GM23338 (cell line): ENCODE measurements at regions not wholly inside any gene's neighbourhood (a gene's known extent, or its start where the extent isn't known, plus 50 kb on each side); places are given as distances from the start of the nearest gene placed in this dataset.
"Not testable (repeated sequence)": the region's sequence is repeated elsewhere in the genome, so short reads cannot be mapped to it uniquely, and the experiment has no call there.

Source experiments
- EZH2 ChIP-seq: fragments of 200-600 bp; sonication (generic); IDR thresholded peaks from one replicate; pipeline ENCODE4 v1.8.0; 2017; ENCODE audit warnings: antibody characterized with exemption, mild to moderate bottlenecking, low read depth; ENCODE audit not compliant: unreplicated experiment
- TF ChIP-seq, protein P1 (sequence below), 2 experiments: fragments of 200-600 bp in 1 of 2; sonication (generic) in 1 of 2; conservative IDR thresholded peaks; 2 replicates each; pipeline versions ENCODE4 v1.5.1 to v1.6.1; 2016 to 2017; ENCODE audit warnings: antibody characterized with exemption in 2 of 2, low read depth in 2 of 2, mild to moderate bottlenecking in 2 of 2, moderate library complexity in 1 of 2
- TF ChIP-seq, protein P2 (sequence below): IDR thresholded peaks from one replicate; pipeline ENCODE4 v1.6.1; 2018; ENCODE audit warnings: antibody characterized with exemption; ENCODE audit not compliant: unreplicated experiment
- TF ChIP-seq, protein P3 (sequence below): IDR thresholded peaks from 2 replicates; pipeline ENCODE4 v1.6.1; 2016; ENCODE audit warnings: antibody characterized with exemption

DNA sequence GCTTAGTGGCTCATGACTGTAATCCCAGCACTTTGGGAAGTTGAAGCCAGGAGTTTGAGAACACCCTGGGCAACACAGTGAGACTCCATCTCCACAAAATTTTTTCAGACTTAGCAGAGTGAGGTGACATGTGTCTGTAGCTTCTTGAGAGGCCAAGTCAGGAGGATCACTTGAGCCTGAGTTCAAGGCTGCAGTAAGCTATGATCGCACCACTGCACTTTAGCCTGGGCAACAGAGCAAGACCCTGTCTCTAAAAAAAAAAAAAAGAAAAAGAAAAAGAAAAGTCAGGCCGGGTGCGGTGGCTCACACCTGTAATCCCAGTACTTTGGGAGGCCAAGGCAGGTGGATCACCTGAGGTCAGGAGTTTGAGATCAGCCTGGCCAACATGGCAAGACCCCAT, 54.0 kb upstream of the URI1 start:
- TF ChIP-seq, protein P1, sequence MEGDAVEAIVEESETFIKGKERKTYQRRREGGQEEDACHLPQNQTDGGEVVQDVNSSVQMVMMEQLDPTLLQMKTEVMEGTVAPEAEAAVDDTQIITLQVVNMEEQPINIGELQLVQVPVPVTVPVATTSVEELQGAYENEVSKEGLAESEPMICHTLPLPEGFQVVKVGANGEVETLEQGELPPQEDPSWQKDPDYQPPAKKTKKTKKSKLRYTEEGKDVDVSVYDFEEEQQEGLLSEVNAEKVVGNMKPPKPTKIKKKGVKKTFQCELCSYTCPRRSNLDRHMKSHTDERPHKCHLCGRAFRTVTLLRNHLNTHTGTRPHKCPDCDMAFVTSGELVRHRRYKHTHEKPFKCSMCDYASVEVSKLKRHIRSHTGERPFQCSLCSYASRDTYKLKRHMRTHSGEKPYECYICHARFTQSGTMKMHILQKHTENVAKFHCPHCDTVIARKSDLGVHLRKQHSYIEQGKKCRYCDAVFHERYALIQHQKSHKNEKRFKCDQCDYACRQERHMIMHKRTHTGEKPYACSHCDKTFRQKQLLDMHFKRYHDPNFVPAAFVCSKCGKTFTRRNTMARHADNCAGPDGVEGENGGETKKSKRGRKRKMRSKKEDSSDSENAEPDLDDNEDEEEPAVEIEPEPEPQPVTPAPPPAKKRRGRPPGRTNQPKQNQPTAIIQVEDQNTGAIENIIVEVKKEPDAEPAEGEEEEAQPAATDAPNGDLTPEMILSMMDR (conservative IDR thresholded peaks at IDR 0.05; ENCODE audit: low read depth in 2 of 2): not testable (repeated sequence)
- TF ChIP-seq, protein P2, sequence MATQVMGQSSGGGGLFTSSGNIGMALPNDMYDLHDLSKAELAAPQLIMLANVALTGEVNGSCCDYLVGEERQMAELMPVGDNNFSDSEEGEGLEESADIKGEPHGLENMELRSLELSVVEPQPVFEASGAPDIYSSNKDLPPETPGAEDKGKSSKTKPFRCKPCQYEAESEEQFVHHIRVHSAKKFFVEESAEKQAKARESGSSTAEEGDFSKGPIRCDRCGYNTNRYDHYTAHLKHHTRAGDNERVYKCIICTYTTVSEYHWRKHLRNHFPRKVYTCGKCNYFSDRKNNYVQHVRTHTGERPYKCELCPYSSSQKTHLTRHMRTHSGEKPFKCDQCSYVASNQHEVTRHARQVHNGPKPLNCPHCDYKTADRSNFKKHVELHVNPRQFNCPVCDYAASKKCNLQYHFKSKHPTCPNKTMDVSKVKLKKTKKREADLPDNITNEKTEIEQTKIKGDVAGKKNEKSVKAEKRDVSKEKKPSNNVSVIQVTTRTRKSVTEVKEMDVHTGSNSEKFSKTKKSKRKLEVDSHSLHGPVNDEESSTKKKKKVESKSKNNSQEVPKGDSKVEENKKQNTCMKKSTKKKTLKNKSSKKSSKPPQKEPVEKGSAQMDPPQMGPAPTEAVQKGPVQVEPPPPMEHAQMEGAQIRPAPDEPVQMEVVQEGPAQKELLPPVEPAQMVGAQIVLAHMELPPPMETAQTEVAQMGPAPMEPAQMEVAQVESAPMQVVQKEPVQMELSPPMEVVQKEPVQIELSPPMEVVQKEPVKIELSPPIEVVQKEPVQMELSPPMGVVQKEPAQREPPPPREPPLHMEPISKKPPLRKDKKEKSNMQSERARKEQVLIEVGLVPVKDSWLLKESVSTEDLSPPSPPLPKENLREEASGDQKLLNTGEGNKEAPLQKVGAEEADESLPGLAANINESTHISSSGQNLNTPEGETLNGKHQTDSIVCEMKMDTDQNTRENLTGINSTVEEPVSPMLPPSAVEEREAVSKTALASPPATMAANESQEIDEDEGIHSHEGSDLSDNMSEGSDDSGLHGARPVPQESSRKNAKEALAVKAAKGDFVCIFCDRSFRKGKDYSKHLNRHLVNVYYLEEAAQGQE: not testable (repeated sequence)
- TF ChIP-seq, protein P3, sequence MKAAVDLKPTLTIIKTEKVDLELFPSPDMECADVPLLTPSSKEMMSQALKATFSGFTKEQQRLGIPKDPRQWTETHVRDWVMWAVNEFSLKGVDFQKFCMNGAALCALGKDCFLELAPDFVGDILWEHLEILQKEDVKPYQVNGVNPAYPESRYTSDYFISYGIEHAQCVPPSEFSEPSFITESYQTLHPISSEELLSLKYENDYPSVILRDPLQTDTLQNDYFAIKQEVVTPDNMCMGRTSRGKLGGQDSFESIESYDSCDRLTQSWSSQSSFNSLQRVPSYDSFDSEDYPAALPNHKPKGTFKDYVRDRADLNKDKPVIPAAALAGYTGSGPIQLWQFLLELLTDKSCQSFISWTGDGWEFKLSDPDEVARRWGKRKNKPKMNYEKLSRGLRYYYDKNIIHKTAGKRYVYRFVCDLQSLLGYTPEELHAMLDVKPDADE: not testable (repeated sequence)
- not testable (repeated sequence) for TF ChIP-seq EZH2
